NCI-H1436 (cell line): ENCODE measurements at regions not wholly inside any gene's neighbourhood (a gene's known extent, or its start where the extent isn't known, plus 50 kb on each side); places are given as distances from the start of the nearest gene placed in this dataset.

Source experiments
- DNase-seq: peaks from one replicate; lab custom pipeline; 2025; lab: John Stamatoyannopoulos, UW

DNA sequence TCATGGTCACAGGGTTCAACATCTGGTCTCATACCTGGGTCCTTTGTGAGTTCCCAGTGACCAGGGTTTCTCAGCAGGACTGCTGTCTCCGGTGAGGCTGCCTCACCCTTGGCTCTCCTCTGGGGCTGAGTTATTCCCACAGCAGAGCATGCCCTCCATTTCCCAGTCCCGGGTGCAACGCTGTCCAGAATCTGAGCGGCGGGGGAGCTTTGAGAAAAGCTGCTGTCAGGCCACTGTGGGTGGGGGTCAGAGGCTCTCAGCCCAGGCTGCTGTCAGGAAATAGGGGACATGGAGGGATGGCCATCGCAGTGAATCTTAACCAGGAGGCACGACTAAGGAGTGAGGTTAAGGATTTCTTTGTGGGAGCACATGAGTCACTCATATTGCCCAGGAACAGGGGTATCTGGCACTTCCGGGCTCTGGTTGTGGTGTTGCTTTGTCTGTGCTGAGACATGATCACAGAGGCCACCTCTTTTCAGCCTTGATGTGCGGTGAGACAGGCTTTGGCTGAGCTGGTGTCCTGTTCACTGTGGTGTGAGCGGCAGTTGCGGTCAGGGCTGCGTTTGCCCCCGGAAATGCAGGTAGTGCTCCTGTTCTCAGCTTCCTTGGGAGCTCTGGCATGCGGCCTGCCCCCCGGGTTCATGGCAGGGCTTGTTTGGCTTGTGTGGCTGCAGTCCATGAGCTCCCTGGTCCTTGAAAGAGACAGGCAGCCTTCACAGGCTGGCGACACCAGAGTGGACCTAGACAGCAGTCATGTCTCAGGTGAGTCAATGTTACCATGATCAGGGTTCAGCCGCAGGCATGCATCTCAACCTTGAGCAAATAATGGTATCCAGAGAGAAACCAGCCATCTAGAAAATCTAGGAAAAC lies 310.7 kb upstream of the MYT1L start:
- DNase-seq: no peak

DNA sequence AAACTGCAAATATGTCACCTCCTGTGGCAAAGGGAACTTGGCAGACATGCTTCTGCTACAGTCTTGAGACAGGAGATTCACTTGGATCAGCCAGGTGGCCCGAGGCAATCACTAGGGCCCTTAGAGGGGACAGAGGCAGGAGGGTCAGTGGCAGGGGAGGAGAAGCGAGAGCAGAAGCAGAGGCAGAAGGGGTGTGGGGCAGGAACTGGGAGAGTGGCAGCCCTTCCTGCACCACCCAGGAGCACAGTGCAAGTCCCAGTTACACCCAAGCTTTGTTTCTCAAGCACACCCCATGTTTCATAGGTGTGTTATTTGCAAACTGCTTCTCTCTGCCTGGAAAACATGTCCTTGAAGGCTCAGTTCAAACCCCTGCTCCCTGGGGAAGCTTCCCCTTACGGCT lies 309.7 kb upstream of the MYT1L start:
- no peak for DNase-seq

DNA sequence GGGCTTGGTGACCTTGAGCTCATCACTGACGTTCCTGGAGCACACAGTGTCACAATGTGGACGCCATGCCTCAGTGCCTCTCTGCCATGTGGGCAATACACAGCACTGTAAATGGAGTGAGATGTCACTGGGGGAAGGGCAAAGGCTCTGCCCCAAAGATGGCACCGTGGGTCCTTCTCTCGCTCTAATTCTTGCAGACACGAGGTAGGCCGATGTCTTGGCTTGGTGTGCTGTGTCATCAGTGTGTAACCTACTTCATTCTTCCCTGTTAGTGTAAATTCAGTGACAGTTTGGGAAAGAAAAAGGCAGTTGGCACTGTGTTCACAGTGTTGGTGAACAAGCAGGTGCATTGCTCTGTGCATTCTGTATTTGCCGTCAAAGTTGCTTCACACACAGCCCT lies 309.3 kb upstream of the MYT1L start:
- DNase-seq: no peak

DNA sequence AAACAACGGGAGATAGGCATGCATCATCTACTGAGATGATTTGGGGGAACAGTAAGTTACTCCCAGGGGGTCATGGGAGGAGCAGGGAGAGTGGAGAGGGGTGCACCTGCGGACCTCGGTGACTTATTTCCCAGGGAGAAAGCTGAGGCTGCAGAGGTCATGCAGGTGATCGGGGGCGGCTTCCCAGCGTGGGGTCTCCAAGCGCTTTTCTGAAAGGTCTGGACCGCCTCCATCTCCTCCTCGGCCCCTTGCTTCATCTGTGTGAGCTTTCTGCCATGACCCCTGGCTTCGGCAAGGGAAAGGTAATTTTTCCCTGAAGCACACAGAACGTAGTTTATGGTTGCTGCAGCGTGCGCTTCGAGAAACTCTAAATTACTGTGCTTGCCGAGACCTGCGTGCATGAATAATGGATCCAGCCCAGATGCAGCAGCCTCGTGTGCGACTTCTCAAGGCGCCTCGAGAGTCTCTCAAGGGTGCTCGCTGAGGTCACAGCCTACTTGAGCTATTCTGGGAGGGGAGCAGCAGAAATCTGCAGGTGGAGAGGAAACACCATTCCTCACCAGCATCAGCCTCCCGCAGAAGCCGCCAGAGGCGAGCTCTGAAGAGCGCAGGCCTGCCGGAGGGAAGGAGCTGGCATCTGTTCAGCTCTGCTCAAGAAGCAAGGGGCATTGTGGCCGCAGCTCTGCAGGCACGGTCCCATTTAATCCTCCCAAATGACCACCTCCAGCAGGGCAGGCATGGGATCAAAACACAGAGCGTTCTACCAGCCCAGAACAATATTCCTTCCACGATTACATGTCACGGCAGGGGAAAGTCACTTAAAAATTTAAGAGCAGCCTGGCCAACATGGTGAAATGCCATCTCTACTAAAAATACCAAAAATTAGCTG lies 308.4 kb upstream of the MYT1L start:
- DNase-seq: peak; percentile 61

DNA sequence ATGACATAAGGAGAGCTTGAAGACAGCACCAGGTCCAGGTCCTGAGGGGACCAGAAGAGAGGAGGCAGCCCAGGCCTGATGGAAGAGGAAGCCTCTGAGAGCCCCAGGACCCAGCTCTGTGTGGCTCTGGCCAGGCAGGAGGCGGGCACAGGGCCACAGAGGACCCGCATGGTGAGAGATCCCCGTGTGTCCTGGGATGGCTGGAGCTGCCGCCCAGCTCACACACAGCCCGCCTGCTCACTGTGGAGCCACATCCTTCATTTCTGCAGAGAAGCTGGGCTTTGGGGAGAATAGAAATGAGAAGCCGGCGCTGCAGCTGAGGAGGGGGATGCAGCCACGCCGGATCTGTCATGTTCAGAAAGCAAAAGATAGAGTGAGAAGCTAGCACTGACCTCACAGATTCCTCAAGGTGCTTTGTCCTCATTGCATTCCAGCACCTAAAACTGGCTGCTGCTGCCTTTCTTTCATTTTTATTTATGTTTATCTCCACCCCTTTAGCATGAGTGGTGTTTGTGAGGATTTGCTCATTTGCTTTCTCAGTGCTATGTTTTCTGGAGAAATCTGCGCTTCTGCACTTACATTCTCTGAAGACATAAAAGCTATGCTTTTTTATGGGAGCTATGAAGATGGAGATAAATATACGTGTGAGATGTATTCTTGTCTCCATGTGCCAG lies 307.6 kb upstream of the MYT1L start:
- no peak for DNase-seq

DNA sequence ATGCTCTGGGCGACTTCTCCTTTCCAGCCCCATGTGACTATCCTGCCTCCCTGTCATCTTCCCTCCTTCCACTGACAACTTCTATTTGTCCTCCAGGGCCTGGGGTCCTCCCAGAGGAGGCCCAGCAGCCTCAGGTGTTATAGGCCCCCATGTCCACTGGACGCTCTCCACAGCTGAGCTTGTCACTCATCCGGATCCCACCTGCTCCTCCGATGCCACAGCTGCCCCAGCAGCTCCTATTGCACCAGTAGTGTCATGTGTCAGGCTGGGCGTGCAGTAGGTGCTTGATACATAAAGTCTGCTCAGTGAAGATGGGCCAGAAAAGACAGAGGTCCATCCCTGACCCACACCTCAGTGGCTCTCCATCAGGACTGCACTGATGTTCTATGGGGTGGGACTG lies 305.7 kb upstream of the MYT1L start:
- no peak for DNase-seq

DNA sequence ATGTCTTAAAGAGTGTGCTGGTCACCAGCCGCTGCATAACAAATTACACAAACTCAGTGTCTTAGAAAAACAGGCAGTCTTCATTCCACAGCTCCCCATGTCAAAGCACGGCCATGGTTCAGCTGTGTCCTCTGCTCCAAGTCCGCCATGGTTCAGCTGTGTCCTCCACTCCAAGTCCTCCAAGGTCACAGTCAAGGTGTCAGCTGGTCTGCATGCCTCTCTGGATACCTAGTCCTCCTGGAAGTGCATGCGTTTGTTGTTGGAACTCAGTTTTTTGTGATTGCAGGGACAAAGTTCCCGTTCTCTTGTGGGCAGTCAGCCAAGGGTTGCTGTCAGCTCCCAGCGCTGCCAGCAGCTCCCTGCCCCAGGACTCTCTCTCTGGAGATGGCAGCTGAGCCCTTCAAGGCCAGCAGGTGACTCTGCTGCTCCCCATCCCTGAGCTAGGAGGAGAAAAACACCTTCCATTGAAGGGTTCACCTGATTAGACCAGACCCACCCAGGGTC lies 304.0 kb upstream of the MYT1L start:
- DNase-seq: no peak

DNA sequence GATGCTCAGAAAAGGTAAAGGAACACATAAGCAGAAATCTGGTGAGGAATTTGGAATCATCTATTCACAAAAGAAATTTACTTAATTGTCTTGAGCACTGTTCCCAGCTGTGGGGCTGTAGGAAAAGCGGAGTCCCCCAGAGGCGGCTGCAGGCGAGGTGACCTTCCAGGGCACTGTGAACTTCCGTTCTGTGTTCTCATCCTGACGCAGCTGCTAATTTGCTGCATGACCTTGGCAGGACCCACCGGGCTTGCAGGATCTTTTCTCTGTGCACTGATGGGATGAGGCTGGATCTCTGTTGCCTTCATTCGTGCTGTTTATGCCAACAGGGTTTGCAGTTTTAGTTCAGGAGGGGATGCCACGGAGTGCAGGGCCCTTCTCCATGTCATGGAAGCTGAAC lies 301.9 kb upstream of the MYT1L start:
- DNase-seq: no peak

DNA sequence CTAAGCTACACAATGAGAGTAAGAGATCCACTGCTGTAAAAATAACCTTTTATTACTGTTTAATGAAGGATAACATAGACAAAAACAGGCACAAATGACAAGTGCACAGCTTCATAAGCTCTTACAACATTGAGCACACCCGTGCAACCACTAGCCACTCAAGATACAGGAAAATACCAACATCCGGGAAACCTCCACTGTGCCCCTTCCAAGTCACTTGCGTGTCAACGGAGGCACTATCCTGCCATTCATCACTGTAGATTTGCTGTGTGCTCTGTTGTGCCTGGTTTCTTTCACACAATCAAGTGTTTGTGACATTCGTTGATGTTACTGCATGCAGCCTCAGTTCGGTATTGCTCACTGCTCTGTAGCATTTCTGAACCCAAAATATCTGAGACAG lies 292.9 kb upstream of the MYT1L start:
- DNase-seq: no peak

DNA sequence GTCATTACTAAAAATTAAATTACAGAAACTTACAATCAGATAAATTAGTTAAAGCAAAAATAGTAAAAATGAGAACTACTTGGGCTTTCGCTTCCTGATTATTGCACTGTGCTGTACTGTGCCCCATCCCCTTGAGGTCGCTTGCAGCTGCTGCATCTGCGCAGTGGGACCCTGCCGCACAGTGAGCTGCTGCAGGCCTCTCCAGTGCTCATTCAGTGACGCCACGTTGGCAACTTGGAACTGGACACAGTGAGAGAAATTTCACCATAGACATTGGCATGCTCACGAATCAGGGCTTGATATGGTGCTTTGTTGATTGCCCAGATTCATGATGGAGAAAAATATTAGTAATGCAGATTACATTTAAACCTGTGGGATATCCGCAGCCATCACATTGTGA lies 290.8 kb upstream of the MYT1L start:
- DNase-seq: no peak

DNA sequence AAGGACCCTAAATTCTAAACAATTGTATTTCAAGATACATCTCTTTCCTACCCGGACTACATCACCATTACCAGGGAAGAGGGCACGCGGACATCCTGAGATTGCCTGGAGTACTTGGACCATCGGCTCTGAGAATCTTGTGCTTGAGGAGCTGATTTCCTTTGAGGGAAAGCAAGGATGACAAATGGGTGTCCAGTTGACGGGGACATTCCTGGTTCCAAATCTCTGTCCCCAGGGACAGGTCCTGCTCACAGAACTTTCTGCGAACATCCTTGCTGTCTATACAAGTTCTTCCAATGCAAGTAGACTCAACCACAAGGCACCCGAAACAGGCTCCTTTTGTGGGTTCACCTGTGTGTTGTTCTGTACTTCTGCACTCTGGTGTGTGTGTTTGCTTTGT lies 289.5 kb upstream of the MYT1L start:
- DNase-seq: no peak

DNA sequence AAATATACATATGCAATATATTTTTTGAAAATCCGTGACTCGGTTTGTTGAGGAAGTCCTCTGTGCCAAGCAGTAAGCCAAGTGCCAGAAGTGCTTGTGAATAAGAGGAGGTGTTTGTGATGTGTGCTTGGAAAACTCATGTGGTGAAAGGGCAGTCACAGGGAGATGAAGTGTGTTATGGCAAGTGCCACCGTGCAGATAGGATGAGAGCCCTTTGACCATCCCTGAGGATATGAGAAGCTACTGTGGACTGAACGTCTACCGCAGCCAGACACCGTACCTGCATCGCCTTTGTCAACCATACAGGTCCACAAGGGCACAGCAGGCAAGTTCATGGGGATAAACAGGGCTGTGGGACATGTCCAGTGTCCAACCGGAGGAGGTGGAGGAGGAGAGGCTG lies 288.9 kb upstream of the MYT1L start:
- no peak for DNase-seq

DNA sequence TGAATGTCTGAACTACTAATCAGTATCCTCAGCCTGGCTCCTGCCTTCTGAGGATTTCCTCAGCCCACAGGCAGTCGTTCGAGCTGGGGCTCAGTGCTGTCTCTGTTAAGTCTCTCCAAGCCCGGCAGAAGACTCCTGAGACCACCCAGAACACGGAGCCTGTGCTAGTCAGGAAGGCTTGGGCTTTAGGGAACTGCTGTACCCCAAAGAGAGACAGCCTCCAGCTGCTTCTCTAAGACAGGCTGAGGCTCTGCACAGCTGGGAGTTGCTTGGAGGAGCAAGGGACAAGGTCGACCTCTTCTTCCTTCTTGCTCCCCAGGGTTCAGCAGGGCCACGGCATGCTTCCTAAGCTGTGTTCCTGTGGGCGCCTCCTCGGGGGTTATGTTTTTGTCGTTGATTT lies 283.4 kb upstream of the MYT1L start:
- no peak for DNase-seq

DNA sequence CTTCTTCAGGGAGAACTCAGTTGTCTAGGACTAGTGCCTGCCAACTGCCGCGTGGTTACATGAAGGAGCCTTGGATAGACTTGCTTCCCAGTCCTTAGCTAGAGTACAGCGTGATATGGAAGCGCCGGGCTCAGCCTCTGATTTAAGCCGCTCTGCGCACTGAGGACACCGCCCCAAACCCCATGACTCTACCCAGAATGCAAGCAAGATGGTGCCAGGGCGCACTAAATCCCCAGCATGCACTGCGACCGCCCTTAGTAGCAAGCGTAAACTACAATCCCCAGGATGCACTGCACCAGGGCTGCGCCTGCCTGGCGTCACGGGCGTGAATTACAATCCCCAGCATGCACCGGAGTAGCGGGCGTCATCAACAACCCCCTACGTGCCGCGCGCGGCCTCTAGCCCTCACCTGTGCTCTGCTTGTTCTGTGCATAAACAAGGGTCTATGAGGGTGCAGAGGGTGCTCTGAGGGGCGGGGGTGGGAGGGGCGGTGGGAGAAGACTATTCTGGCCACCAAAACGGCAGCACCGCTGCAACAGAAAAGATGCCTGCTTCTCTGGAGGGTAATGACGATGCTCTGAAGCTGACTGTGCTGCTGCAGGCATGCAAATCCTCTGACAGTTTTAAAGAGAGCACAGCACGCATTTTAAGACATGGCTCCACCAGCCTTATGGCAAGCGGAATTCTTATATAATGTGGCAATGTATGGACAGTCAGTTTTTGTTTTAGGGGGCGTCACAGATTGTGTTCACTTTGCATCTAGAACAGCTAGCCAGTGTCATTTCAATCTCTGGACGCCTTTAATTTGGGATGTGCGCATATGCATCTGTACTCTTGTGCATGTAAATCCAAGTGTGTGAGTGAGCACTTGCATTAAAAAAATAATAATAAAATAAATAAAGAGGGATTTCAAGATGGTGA lies 282.5 kb upstream of the MYT1L start:
- DNase-seq: peak; percentile 89

DNA sequence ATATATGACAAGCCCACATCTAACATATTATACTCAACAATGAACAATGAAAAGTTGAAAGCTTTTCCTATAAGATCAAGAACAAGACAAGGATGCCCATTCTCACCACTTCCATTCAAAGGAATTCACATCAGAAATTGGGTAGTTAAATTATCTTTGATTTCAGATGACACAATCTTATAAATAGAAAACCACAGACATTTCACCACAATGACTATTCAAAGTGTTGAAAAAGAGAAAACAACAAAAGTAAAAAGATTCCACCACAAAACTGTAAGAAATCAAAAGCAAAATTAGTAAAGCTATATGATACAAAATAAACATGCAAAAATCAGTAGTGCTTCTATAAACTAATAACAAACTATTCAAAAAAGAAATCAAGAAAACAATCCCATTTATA lies 279.7 kb upstream of the MYT1L start:
- no peak for DNase-seq

DNA sequence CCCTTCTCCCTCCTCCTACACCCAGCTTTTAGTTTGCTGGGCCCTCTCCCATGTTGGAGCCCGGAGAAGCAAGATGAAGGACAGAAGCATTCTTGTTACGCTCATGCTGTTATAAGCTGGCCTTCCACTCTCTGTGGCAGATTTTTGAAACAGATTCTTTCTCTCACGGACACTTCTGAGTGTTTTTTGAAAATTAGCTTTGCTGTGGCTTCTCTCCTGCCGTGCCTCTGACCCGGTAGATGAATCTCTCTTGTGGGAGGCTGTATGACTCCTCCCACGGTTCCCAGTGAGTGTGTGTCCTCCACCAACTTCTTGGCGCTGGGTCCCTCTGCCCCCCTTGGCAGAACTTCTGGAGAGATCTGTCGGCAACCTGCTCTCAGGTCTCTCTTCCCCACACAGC lies 269.3 kb upstream of the MYT1L start:
- no peak for DNase-seq

DNA sequence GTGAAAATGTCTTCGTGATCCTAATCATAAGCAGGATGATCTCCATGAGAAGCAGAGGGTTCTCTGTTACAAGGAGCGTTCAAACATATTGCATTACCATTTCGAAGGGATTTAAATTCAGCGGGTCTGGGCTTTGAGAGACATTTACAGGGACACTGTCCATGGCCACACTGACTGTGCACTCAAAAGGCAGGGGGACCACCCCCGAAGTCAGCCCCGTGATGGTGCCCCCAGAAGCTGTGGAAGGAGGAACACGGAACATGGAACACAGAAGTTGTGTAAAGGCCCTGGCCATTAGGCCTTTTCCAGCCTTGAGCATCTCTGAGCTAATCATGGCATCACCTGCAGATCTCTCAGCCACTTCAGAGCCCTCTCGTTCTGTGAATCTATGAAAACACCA lies 268.4 kb upstream of the MYT1L start:
- DNase-seq: no peak

DNA sequence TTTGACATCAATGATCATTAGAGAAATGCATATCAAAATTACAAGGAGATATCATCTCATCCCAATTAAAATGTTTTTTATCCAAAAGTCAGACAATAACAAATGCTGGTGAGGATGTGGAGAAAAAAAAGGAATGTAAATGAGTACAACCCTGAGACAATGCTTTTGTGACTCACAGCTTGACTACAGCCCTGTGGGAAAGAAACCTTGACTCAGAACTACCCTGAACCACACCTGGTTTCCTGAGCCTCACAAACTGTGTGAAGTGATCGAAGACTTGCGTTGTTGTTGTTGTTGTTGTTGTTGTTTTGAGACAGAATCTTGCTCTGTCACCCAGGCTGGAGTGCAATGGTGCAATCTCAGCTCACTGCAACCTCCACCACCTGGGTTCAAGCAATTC lies 266.6 kb upstream of the MYT1L start:
- DNase-seq: no peak

DNA sequence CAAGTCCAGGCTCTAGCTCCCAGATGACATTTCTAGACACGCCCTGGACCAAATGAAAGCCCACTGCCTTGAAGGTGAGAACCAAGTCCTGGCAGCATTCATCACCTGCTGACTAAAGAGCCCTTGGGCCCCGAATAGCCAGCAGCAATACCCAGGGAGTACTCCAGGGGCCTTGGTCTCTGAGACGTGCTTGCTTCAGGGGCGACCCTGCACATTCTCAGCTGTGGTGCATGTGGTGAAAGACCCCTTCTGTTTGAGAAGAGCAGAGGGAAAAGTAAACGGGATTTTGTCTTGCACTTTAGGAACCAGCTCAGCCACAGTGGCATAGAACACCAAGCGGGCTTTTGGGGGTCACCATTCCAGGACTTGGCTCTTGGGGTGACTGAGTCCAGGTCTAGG lies 260.5 kb upstream of the MYT1L start:
- DNase-seq: no peak

DNA sequence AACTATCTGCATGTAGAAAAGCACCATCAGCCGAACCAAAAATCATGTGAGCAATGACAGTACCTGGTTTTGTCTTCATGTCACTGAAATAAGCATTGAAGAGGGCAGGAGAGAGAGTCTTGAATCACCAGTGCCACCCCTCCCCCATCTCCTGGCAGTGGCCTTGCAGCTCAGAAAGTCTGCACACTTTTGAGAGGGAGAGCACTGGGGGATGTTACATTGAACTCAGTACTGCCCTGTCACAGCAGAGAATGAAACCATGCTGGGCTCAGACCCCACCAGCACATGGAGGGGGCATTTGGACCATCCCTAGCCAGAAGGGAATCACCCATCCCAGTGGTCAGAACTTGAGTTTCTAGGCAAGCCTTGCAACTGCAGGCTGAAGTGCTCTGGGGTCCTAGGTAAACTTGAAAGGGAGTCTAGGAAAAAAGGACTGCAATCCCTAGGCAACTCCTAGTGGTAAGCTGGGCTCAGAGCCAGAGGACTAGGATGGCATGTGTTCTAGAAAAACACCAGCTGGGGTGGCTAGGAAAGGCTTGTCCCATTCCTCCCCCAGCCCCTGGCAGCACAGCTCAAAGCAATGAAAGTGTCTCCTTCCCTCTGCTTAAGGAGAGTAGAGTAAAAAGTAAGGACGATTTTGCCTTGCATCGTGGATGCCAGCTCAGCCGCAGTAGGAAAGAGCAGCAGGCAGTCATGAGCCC lies 259.9 kb upstream of the MYT1L start:
- DNase-seq: no peak

DNA sequence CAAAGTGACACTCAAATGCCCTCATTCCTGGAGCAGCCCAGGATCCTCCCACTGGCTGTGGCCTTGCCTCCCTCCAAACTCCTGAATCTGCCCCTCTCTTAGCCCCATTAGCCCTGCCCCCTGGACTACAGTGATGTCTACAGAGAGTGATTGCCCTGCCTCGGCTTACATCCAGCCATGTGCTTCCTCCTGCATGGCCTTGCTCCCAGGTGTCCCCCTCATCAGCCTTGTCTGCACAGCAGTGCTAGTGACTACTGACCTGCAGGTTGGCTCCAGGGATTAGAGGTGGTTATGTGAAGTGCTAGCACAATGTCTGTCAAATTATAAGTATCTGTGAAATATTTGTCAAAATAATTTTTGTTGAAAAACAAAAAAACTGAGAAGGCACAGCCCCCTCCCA lies 259.1 kb upstream of the MYT1L start:
- no peak for DNase-seq
